Neural progenitor cell (in vitro differentiated cells): ENCODE measurements at regions not wholly inside any gene's neighbourhood (a gene's known extent, or its start where the extent isn't known, plus 50 kb on each side); places are given as distances from the start of the nearest gene placed in this dataset.
"Not testable (repeated sequence)": the region's sequence is repeated elsewhere in the genome, so short reads cannot be mapped to it uniquely, and the experiment has no call there.

ENCODE experiments used
- EZH2 ChIP-seq: fragments of 200-600 bp; sonication (generic); IDR thresholded peaks from 2 replicates; pipeline ENCODE4 v1.6.1; 2017; ENCODE audit warnings: antibody characterized with exemption, mild to moderate bottlenecking, moderate library complexity
- EZH2phosphoT487 ChIP-seq: fragments of 200-600 bp; sonication (generic); IDR thresholded peaks from 2 replicates; pipeline ENCODE4 v1.6.1; 2017; ENCODE audit warnings: antibody characterized with exemption
- TF ChIP-seq, protein P1 (sequence below): fragments of 200-600 bp; sonication (generic); IDR thresholded peaks from 2 replicates; pipeline ENCODE4 v1.5.1; 2017; ENCODE audit warnings: antibody characterized with exemption, mild to moderate bottlenecking

DNA sequence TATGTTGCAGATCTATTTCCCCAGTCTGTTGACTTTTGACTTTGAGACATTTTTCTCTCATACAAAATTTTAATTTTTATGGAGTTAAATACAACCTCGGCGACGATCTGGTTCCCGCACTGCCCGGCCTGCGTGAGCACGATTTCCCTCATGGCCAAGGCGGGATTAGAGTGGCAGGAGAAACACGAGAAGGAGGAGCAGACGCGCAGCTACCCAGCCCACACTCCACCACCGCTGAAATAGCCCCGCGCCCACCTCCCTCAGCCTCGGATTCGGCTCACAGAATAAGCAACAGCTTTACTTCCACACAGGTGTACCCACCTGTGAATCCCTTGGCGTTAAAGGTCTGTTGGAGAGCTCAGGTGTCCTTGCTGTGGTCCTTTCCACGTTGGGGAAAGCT is 4209.4 kb upstream of the OR11H1 start:
- TF ChIP-seq, protein P1, sequence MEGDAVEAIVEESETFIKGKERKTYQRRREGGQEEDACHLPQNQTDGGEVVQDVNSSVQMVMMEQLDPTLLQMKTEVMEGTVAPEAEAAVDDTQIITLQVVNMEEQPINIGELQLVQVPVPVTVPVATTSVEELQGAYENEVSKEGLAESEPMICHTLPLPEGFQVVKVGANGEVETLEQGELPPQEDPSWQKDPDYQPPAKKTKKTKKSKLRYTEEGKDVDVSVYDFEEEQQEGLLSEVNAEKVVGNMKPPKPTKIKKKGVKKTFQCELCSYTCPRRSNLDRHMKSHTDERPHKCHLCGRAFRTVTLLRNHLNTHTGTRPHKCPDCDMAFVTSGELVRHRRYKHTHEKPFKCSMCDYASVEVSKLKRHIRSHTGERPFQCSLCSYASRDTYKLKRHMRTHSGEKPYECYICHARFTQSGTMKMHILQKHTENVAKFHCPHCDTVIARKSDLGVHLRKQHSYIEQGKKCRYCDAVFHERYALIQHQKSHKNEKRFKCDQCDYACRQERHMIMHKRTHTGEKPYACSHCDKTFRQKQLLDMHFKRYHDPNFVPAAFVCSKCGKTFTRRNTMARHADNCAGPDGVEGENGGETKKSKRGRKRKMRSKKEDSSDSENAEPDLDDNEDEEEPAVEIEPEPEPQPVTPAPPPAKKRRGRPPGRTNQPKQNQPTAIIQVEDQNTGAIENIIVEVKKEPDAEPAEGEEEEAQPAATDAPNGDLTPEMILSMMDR: not testable (repeated sequence)
- not testable (repeated sequence) for TF ChIP-seq EZH2phosphoT487, EZH2
